Liver (tissue), 3 donors: ENCODE measurements at regions not wholly inside any gene's neighbourhood (a gene's known extent, or its start where the extent isn't known, plus 50 kb on each side); places are given as distances from the start of the nearest gene placed in this dataset.

Experiments used
- EGR1 ChIP-seq, 2 donors: IDR thresholded peaks; 2 replicates each; pipeline ENCODE4 v1.6.1; 2016 to 2018; ENCODE audit warnings: antibody characterized with exemption in 2 of 2, low read depth in 2 of 2
- RAD21 ChIP-seq, 2 donors: IDR thresholded peaks; 2 replicates each; pipeline ENCODE4 v1.6.1; 2016; ENCODE audit warnings: antibody characterized with exemption in 2 of 2, mild to moderate bottlenecking in 2 of 2
- TAF1 ChIP-seq: conservative IDR thresholded peaks from 2 replicates; pipeline ENCODE4 v1.6.1; 2016; ENCODE audit warnings: antibody characterized with exemption, mild to moderate bottlenecking
- YY1 ChIP-seq: IDR thresholded peaks from 2 replicates; pipeline ENCODE4 v1.6.1; 2016; ENCODE audit warnings: antibody characterized with exemption, mild to moderate bottlenecking
- TF ChIP-seq, protein P1 (sequence below): IDR thresholded peaks from 2 replicates; pipeline ENCODE4 v1.6.1; 2016; ENCODE audit warnings: antibody characterized with exemption
- TF ChIP-seq, protein P2 (sequence below): IDR thresholded peaks from 2 replicates; pipeline ENCODE4 v1.6.1; 2016; ENCODE audit warnings: antibody characterized with exemption
- TF ChIP-seq, protein P3 (sequence below): fragments of 150-350 bp; IDR thresholded peaks from 2 replicates; pipeline ENCODE4 v1.5.1; 2017; ENCODE audit warnings: improper control_type of control experiment, low read depth, low read length; ENCODE audit not compliant: missing input control
- TF ChIP-seq, protein P4 (sequence below): IDR thresholded peaks from 2 replicates; pipeline ENCODE4 v1.6.1; 2016; ENCODE audit warnings: antibody characterized with exemption
- donor health status: healthy.
- donor health status: healthy.

DNA sequence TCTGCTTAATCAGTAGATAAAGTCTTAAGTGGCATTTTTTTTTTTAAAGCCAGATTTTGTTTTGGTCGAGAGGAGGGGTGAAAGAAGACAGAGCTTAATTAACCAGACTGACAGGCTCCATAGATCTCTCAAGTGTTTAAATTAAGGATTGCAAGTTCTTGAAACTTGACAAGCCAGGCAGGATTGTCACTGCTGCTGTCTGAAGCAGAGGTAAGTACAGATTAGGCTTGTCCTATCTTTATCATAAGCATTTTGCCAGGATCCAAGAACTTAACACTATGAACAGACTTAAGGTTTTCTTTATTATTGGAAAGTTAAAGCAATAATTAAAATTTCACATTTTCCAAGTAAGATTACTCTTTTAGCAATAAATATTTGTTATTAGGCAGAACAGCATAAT is 179.6 kb upstream of the LMO3 start:
- TF ChIP-seq, protein P1, sequence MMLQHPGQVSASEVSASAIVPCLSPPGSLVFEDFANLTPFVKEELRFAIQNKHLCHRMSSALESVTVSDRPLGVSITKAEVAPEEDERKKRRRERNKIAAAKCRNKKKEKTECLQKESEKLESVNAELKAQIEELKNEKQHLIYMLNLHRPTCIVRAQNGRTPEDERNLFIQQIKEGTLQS: no peak
- TF ChIP-seq, protein P2, sequence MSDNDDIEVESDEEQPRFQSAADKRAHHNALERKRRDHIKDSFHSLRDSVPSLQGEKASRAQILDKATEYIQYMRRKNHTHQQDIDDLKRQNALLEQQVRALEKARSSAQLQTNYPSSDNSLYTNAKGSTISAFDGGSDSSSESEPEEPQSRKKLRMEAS: no peak
- TF ChIP-seq, protein P3, sequence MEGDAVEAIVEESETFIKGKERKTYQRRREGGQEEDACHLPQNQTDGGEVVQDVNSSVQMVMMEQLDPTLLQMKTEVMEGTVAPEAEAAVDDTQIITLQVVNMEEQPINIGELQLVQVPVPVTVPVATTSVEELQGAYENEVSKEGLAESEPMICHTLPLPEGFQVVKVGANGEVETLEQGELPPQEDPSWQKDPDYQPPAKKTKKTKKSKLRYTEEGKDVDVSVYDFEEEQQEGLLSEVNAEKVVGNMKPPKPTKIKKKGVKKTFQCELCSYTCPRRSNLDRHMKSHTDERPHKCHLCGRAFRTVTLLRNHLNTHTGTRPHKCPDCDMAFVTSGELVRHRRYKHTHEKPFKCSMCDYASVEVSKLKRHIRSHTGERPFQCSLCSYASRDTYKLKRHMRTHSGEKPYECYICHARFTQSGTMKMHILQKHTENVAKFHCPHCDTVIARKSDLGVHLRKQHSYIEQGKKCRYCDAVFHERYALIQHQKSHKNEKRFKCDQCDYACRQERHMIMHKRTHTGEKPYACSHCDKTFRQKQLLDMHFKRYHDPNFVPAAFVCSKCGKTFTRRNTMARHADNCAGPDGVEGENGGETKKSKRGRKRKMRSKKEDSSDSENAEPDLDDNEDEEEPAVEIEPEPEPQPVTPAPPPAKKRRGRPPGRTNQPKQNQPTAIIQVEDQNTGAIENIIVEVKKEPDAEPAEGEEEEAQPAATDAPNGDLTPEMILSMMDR: no peak
- TF ChIP-seq EGR1 (IDR thresholded peaks at IDR 0.05; ENCODE audit: low read depth in 2 of 2): no peak
- no peak for TF ChIP-seq TAF1
- TF ChIP-seq RAD21 (IDR thresholded peaks at IDR 0.05): no peak
- TF ChIP-seq, protein P4, sequence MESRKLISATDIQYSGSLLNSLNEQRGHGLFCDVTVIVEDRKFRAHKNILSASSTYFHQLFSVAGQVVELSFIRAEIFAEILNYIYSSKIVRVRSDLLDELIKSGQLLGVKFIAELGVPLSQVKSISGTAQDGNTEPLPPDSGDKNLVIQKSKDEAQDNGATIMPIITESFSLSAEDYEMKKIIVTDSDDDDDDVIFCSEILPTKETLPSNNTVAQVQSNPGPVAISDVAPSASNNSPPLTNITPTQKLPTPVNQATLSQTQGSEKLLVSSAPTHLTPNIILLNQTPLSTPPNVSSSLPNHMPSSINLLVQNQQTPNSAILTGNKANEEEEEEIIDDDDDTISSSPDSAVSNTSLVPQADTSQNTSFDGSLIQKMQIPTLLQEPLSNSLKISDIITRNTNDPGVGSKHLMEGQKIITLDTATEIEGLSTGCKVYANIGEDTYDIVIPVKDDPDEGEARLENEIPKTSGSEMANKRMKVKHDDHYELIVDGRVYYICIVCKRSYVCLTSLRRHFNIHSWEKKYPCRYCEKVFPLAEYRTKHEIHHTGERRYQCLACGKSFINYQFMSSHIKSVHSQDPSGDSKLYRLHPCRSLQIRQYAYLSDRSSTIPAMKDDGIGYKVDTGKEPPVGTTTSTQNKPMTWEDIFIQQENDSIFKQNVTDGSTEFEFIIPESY: no peak
- TF ChIP-seq YY1: no peak
